Mesenchymal stem cell (in vitro differentiated cells and primary cell): ENCODE measurements at regions not wholly inside any gene's neighbourhood (a gene's known extent, or its start where the extent isn't known, plus 50 kb on each side); places are given as distances from the start of the nearest gene placed in this dataset.
A peak's percentile ranks its signal among the peaks of the same experiment; 100 is the strongest.
"Not testable (repeated sequence)": the region's sequence is repeated elsewhere in the genome, so short reads cannot be mapped to it uniquely, and the experiment has no call there.

Experiments used
- DNase-seq: peaks from one replicate; pipeline ENCODE4 v3.0.0-alpha.2; 2013
- H2AFZ ChIP-seq: one replicate; pipeline ENCODE4 v1.6.1; 2013; ENCODE audit warnings: low read depth, mild to moderate bottlenecking, control low read depth, inconsistent platforms, low read length, moderate library complexity
- H2AK5ac ChIP-seq: 2 replicates; pipeline ENCODE4 v1.6.1; 2013; ENCODE audit warnings: low read length, moderate library complexity, mild to moderate bottlenecking, inconsistent platforms; ENCODE audit not compliant: severe bottlenecking
- H2BK120ac ChIP-seq: one replicate; pipeline ENCODE4 v1.6.1; 2013; ENCODE audit warnings: low read depth, mild to moderate bottlenecking, inconsistent platforms, low read length, moderate library complexity
- H2BK12ac ChIP-seq, 2 experiments: one replicate each; pipeline ENCODE4 v1.6.1; 2013; ENCODE audit warnings: inconsistent platforms in 2 of 2, low read length in 2 of 2, mild to moderate bottlenecking in 2 of 2, moderate library complexity in 2 of 2, control low read depth in 1 of 2
- H2BK15ac ChIP-seq: one replicate; pipeline ENCODE4 v1.6.1; 2013; ENCODE audit warnings: mild to moderate bottlenecking, low read depth, inconsistent platforms; ENCODE audit not compliant: poor library complexity, severe bottlenecking
- H2BK5ac ChIP-seq: 2 replicates; pipeline ENCODE4 v1.6.1; 2013; ENCODE audit warnings: low read depth, mild to moderate bottlenecking, low read length, control low read depth, inconsistent platforms; ENCODE audit not compliant: poor library complexity, severe bottlenecking
- H3K14ac ChIP-seq, 2 experiments: one replicate each; pipeline ENCODE4 v1.6.1; 2013; ENCODE audit warnings: inconsistent platforms in 2 of 2, low read length in 2 of 2, control low read depth in 1 of 2, mild to moderate bottlenecking in 1 of 2, moderate library complexity in 1 of 2
- H3K18ac ChIP-seq, 2 experiments: one replicate each; pipeline ENCODE4 v1.6.1; 2013; ENCODE audit warnings: inconsistent platforms in 2 of 2, low read length in 2 of 2, control low read depth in 1 of 2, low read depth in 1 of 2, mild to moderate bottlenecking in 1 of 2
- H3K23ac ChIP-seq, 2 experiments: one replicate each; pipeline ENCODE4 v1.6.1; 2013; ENCODE audit warnings: inconsistent platforms in 2 of 2, low read length in 2 of 2, mild to moderate bottlenecking in 2 of 2, moderate library complexity in 2 of 2, control low read depth in 1 of 2
- H3K27ac ChIP-seq: 2 replicates; pipeline ENCODE4 v1.5.1; 2013; ENCODE audit warnings: mild to moderate bottlenecking, moderate library complexity, low read length, control low read depth, inconsistent platforms; ENCODE audit not compliant: poor library complexity, severe bottlenecking
- H3K27me3 ChIP-seq, 2 experiments: 2 replicates each; pipeline versions ENCODE4 v1.6.1 to v1.7.0; 2013; ENCODE audit warnings: low read length in 2 of 2, mild to moderate bottlenecking in 2 of 2, moderate library complexity in 2 of 2, control low read depth in 1 of 2, inconsistent platforms in 1 of 2; ENCODE audit not compliant: control insufficient read depth in 1 of 2, insufficient read depth in 1 of 2
- H3K36me3 ChIP-seq, 2 experiments: 2 replicates each; pipeline versions ENCODE4 v1.6.1 to v1.7.0; 2013; ENCODE audit warnings: low read length in 2 of 2, control low read depth in 1 of 2, inconsistent platforms in 1 of 2, low read depth in 1 of 2, mild to moderate bottlenecking in 1 of 2; ENCODE audit not compliant: insufficient read depth in 2 of 2, control insufficient read depth in 1 of 2
- H3K4ac ChIP-seq, 2 experiments: one replicate each; pipeline ENCODE4 v1.6.1; 2013; ENCODE audit warnings: inconsistent platforms in 2 of 2, low read length in 2 of 2, mild to moderate bottlenecking in 2 of 2, moderate library complexity in 2 of 2, control low read depth in 1 of 2, low read depth in 1 of 2
- H3K4me1 ChIP-seq: 2 replicates; pipeline ENCODE4 v1.6.1; 2013; ENCODE audit warnings: low read depth, low read length, control low read depth; ENCODE audit not compliant: control insufficient read depth, insufficient read depth
- H3K4me2 ChIP-seq: 2 replicates; pipeline ENCODE4 v1.6.1; 2013; ENCODE audit warnings: low read length, mild to moderate bottlenecking, inconsistent platforms; ENCODE audit not compliant: poor library complexity, severe bottlenecking
- H3K4me3 ChIP-seq, 2 experiments: 2 replicates each; pipeline versions ENCODE4 v1.5.1 to v1.7.0; 2013; ENCODE audit warnings: low read length in 2 of 2, mild to moderate bottlenecking in 2 of 2, control low read depth in 1 of 2, low read depth in 1 of 2; ENCODE audit not compliant: insufficient read depth in 1 of 2
- H3K79me1 ChIP-seq: replicated peaks from 2 replicates; pipeline ENCODE4 v1.6.1; 2013; ENCODE audit warnings: mild to moderate bottlenecking, control low read depth, low read length, inconsistent platforms; ENCODE audit not compliant: poor library complexity, severe bottlenecking
- H3K9ac ChIP-seq: 2 replicates; pipeline ENCODE4 v1.7.0; 2013; ENCODE audit warnings: mild to moderate bottlenecking, low read length, moderate library complexity
- H3K9me3 ChIP-seq: 2 replicates; pipeline ENCODE4 v1.7.0; 2013; ENCODE audit warnings: mild to moderate bottlenecking, low read length; ENCODE audit not compliant: control insufficient read depth
- H4K8ac ChIP-seq: one replicate; pipeline ENCODE4 v1.6.1; 2013; ENCODE audit warnings: inconsistent platforms, mild to moderate bottlenecking, low read length, moderate library complexity
- H4K91ac ChIP-seq: one replicate; pipeline ENCODE4 v1.6.1; 2013; ENCODE audit warnings: mild to moderate bottlenecking, low read length, inconsistent platforms
- WGBS: methylation state at CpG from one replicate; pipeline ENCODE4 v1.1.7; 2013; ENCODE audit warnings: mixed read lengths; 5-methylcytosine and 5-hydroxymethylcytosine counted together

DNA sequence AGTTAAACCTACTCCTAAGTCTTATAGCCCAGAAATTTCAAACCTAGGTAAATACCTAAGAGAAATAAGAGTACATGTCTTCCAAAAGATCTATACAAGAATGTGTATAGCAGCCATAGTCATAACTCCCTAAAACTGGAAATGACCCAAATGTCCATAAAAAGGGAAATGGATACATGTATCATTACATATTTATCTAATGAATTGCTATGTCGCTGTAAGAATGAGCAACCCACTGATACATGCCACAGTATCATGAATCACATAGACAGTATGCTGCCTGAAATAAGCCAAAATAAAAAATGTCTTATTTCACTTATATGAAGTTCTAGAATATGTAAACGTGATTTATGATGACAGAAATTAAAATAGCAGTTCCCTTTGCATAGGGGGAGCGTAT is 679.5 kb downstream of the MAFB start:
- H3K23ac ChIP-seq = no peak overlapping the region
- H3K79me1 ChIP-seq = no peaks in the 10 kb centered on the region
- H3K4me1 ChIP-seq = no peaks in the 10 kb centered on the region
- H2AFZ ChIP-seq = no peak overlapping the region
- H3K9me3 ChIP-seq = peaks cover 11% of the 10 kb centered on the region
- H3K4me2 ChIP-seq = no peak overlapping the region
- no peak overlapping the region for H4K91ac ChIP-seq
- 85% methylated on average over 2 of the region's 3 CpGs for WGBS
- H3K18ac ChIP-seq = no peak overlapping the region
- H3K9ac ChIP-seq = no peak overlapping the region
- no peak overlapping the region for H2BK5ac ChIP-seq
- no peaks in the 10 kb centered on the region for H3K36me3 ChIP-seq
- no peak for DNase-seq
- H2AK5ac ChIP-seq = no peak overlapping the region
- no peak overlapping the region for H3K4me3 ChIP-seq
- H2BK12ac ChIP-seq = no peak overlapping the region
- H3K27me3 ChIP-seq = no peaks in the 10 kb centered on the region
- H4K8ac ChIP-seq = no peak overlapping the region
- no peak overlapping the region for H2BK15ac ChIP-seq
- H3K4ac ChIP-seq = no peak overlapping the region
- H3K14ac ChIP-seq = no peak overlapping the region
- no peak overlapping the region for H2BK120ac ChIP-seq
- no peak overlapping the region for H3K27ac ChIP-seq

GRCh38 chr20:40008177-40008576 is 680.9 kb downstream of the MAFB start:
- Histone ChIP-seq H3K9me3 (peaks cover 11% of the 10 kb centered on the region), H2AFZ (no peak overlapping the region), H3K23ac (no peak overlapping the region), H4K8ac (no peak overlapping the region), H3K4me2 (no peak overlapping the region), H3K4ac (no peak overlapping the region), H3K14ac (peak overlapping the region in 1 of 2 experiments; percentile 79), H2BK12ac (peak overlapping the region; percentile 54 to 63), H2BK5ac (no peak overlapping the region), H2AK5ac (no peak overlapping the region), H3K27ac (no peak overlapping the region), H3K36me3 (no peaks in the 10 kb centered on the region), H3K4me3 (no peak overlapping the region), H2BK120ac (no peak overlapping the region), H4K91ac (peak overlapping the region; percentile 75), H3K79me1 (no peaks in the 10 kb centered on the region), H3K27me3 (no peaks in the 10 kb centered on the region), H3K9ac (no peak overlapping the region), H3K18ac (no peak overlapping the region), H3K4me1 (no peaks in the 10 kb centered on the region), H2BK15ac (no peak overlapping the region)
- no peak for DNase-seq
- WGBS = 100% methylated on average over 2 of the region's 3 CpGs

GRCh38 chr20:40006168-40006860 is 682.7 kb downstream of the MAFB start:
- Histone ChIP-seq H3K27me3 (no peaks in the 10 kb centered on the region), H3K4me1 (no peaks in the 10 kb centered on the region), H3K9me3 (peaks cover 11% of the 10 kb centered on the region), H3K4me3 (no peak overlapping the region), H2BK15ac (no peak overlapping the region), H3K23ac (no peak overlapping the region), H2AFZ (no peak overlapping the region), H3K4me2 (no peak overlapping the region), H3K14ac (no peak overlapping the region), H2AK5ac (no peak overlapping the region), H4K91ac (no peak overlapping the region), H3K9ac (no peak overlapping the region), H2BK5ac (no peak overlapping the region), H2BK120ac (no peak overlapping the region), H4K8ac (no peak overlapping the region), H3K36me3 (no peaks in the 10 kb centered on the region), H3K18ac (no peak overlapping the region), H2BK12ac (no peak overlapping the region), H3K79me1 (no peaks in the 10 kb centered on the region), H3K4ac (no peak overlapping the region), H3K27ac (no peak overlapping the region)
- DNase-seq = peak; percentile 40
- 50% methylated on average over 1 of the region's 1 CpG for WGBS

DNA sequence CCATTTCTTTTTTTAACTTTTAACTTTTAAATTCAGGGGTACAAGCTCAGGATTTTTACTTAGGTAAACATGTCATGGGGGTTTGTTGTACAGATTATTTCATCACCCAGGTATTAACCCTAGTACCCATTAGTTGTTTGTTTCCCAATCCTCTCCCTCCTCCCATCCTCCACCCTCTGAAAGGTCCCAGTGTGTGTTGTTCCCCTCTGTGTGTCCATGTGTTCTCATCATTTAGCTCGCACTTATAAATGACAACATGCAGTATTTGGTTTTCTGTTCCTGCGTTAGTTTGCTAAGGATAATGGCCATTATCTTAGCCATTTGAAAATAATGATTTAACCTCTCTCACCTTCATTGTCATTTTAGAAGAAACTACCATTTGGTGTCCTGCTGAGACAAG is 684.9 kb downstream of the MAFB start:
- not testable (repeated sequence) for H2BK120ac ChIP-seq, H3K18ac ChIP-seq, H2BK5ac ChIP-seq, H4K8ac ChIP-seq, H2BK15ac ChIP-seq, H2AK5ac ChIP-seq, H3K23ac ChIP-seq, H3K4me3 ChIP-seq, H3K36me3 ChIP-seq, H4K91ac ChIP-seq, H3K4me1 ChIP-seq, H2BK12ac ChIP-seq, H3K27me3 ChIP-seq, H2AFZ ChIP-seq, H3K79me1 ChIP-seq, H3K9ac ChIP-seq, DNase-seq, H3K4me2 ChIP-seq, H3K27ac ChIP-seq, H3K4ac ChIP-seq, H3K14ac ChIP-seq
- WGBS = no CpG with 5 or more reads among the region's 2 CpGs
- H3K9me3 ChIP-seq = peaks cover 11% of the 10 kb centered on the region
